ENCODE measurements at regions not wholly inside any gene's neighbourhood (a gene's known extent, or its start where the extent isn't known, plus 50 kb on each side); places are given as distances from the start of the nearest gene placed in this dataset.

DNA sequence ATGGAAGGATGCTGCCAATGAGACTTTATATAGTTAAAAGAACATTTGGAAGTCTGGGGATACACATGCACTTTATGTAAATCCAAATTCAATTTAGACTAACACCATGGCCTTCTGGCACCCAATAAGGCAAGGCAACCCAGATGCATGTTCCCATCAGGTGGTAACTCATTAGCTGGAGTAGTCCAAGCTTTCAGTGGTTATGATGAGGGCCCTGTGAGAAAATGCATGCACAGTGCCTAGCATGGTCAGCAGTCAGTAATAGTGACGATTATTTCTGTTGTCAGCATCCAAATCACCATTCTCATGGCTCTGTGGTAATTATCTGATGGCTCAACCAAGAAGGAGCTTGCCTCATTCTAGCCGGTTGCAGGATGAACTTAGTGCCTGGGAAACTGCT, 70.3 kb upstream of the CTLA4 start:
- no peak for TF ChIP-seq EZH2 (IDR thresholded peaks at IDR 0.05; ENCODE audit: insufficient read depth, low read length)
- TF ChIP-seq, protein P1, sequence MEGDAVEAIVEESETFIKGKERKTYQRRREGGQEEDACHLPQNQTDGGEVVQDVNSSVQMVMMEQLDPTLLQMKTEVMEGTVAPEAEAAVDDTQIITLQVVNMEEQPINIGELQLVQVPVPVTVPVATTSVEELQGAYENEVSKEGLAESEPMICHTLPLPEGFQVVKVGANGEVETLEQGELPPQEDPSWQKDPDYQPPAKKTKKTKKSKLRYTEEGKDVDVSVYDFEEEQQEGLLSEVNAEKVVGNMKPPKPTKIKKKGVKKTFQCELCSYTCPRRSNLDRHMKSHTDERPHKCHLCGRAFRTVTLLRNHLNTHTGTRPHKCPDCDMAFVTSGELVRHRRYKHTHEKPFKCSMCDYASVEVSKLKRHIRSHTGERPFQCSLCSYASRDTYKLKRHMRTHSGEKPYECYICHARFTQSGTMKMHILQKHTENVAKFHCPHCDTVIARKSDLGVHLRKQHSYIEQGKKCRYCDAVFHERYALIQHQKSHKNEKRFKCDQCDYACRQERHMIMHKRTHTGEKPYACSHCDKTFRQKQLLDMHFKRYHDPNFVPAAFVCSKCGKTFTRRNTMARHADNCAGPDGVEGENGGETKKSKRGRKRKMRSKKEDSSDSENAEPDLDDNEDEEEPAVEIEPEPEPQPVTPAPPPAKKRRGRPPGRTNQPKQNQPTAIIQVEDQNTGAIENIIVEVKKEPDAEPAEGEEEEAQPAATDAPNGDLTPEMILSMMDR (IDR thresholded peaks at IDR 0.05; ENCODE audit: insufficient read depth, low read depth, low read length) = no peak

Measured in astrocyte (in vitro differentiated cells and primary cell).